WTC11 (cell line): ENCODE measurements at regions not wholly inside any gene's neighbourhood (a gene's known extent, or its start where the extent isn't known, plus 50 kb on each side); places are given as distances from the start of the nearest gene placed in this dataset.

Experiments
- ATAC-seq: fragments of 200-7000 bp; cut with Tn5 transposase; 2 replicates; pipeline ENCODE4 v1.10.0; 2021; ENCODE audit warnings: mild to moderate bottlenecking, moderate library complexity
- CTCF ChIA-PET: fragments of 300-600 bp; sonication (Branson Sonifier 250); formaldehyde crosslinking; loops from one replicate; lab custom pipeline; 2021; ENCODE audit warnings: antibody characterized with exemption; lab: Charles Lee
- POLR2A ChIA-PET: fragments of 350-600 bp; sonication (Branson Sonifier 250); formaldehyde crosslinking; loops from one replicate; lab custom pipeline; 2021; ENCODE audit warnings: antibody characterized with exemption; lab: Charles Lee
- DNase-seq: peaks from one replicate; pipeline ENCODE4 v3.0.0; 2021; ENCODE audit warnings: low spot score
- H3K27ac Mint-ChIP-seq: 2 replicates; pipeline ENCODE4 v1.8.0; 2021; ENCODE audit warnings: mixed read lengths
- H3K27me3 Mint-ChIP-seq: 2 replicates; pipeline ENCODE4 v1.8.0; 2021; ENCODE audit warnings: low read depth, mild to moderate bottlenecking, moderate library complexity, mixed read lengths
- H3K36me3 Mint-ChIP-seq: 2 replicates; pipeline ENCODE4 v1.8.0; 2021; ENCODE audit warnings: mixed read lengths
- H3K4me1 Mint-ChIP-seq: 2 replicates; pipeline ENCODE4 v1.8.0; 2022; ENCODE audit warnings: mixed read lengths
- H3K4me3 Mint-ChIP-seq: 2 replicates; pipeline ENCODE4 v1.8.0; 2021; ENCODE audit warnings: mild to moderate bottlenecking, moderate library complexity, mixed read lengths
- H3K9me3 Mint-ChIP-seq: 2 replicates; pipeline ENCODE4 v1.8.0; 2021; ENCODE audit warnings: mixed read lengths
- ATF1 ChIP-seq: sonication (generic); formaldehyde crosslinking; IDR thresholded peaks from 2 replicates; pipeline ENCODE4 v1.8.1; 2023; ENCODE audit warnings: mild to moderate bottlenecking, moderate library complexity, missing genetic modification reagents
- CTCF ChIP-seq: fragments of 200-600 bp; IDR thresholded peaks from 2 replicates; pipeline ENCODE4 v1.8.0; 2022; ENCODE audit warnings: antibody characterized with exemption
- ESRRA ChIP-seq: sonication (generic); formaldehyde crosslinking; IDR thresholded peaks from 2 replicates; pipeline ENCODE4 v1.8.1; 2022; ENCODE audit warnings: mild to moderate bottlenecking, missing genetic modification reagents, borderline replicate concordance
- FOXJ3 ChIP-seq: sonication (generic); formaldehyde crosslinking; IDR thresholded peaks from 2 replicates; pipeline ENCODE4 v1.9.0; 2021; ENCODE audit warnings: missing genetic modification reagents, mild to moderate bottlenecking, borderline replicate concordance
- FOXP1 ChIP-seq: sonication (generic); formaldehyde crosslinking; IDR thresholded peaks from 2 replicates; pipeline ENCODE4 v1.8.0; 2022; ENCODE audit warnings: missing genetic modification reagents, mild to moderate bottlenecking, moderate library complexity, borderline replicate concordance
- HMGA2 ChIP-seq: fragments of 250-450 bp; sonication (Bioruptor Pico); IDR thresholded peaks from 2 replicates; pipeline ENCODE4 v1.4.0; 2021; ENCODE audit warnings: mild to moderate bottlenecking, moderate library complexity
- KAT7 ChIP-seq: sonication (generic); formaldehyde crosslinking; IDR thresholded peaks from 2 replicates; pipeline ENCODE4 v1.8.1; 2023; ENCODE audit warnings: missing genetic modification reagents, mild to moderate bottlenecking, borderline replicate concordance
- MLX ChIP-seq: sonication (generic); formaldehyde crosslinking; IDR thresholded peaks from 2 replicates; pipeline ENCODE4 v1.8.1; 2023; ENCODE audit warnings: mild to moderate bottlenecking, missing genetic modification reagents, moderate library complexity
- NFATC4 ChIP-seq: fragments of 250-450 bp; sonication (Bioruptor Pico); IDR thresholded peaks from 2 replicates; pipeline ENCODE4 v1.9.0; 2021; ENCODE audit warnings: mild to moderate bottlenecking
- SOX15 ChIP-seq: fragments of 250-450 bp; sonication (Bioruptor Pico); IDR thresholded peaks from 2 replicates; pipeline ENCODE4 v1.9.0; 2021; ENCODE audit warnings: mild to moderate bottlenecking
- TCF7 ChIP-seq: sonication (generic); formaldehyde crosslinking; IDR thresholded peaks from 2 replicates; pipeline ENCODE4 v1.8.0; 2022; ENCODE audit warnings: mild to moderate bottlenecking, low read depth, missing genetic modification reagents, moderate library complexity
- TEAD4 ChIP-seq: sonication (generic); formaldehyde crosslinking; IDR thresholded peaks from 2 replicates; pipeline ENCODE4 v1.8.0; 2022; ENCODE audit warnings: mild to moderate bottlenecking, missing genetic modification reagents
- TP53 ChIP-seq: sonication (generic); formaldehyde crosslinking; IDR thresholded peaks from 2 replicates; pipeline ENCODE4 v1.8.1; 2023; ENCODE audit warnings: mild to moderate bottlenecking, missing genetic modification reagents
- ZBTB21 ChIP-seq: sonication (generic); formaldehyde crosslinking; IDR thresholded peaks from 2 replicates; pipeline ENCODE4 v1.8.1; 2023; ENCODE audit warnings: mild to moderate bottlenecking, missing genetic modification reagents, borderline replicate concordance
- ZMAT4 ChIP-seq: fragments of 250-450 bp; sonication (Bioruptor Pico); IDR thresholded peaks from 2 replicates; pipeline ENCODE4 v1.9.0; 2021; ENCODE audit warnings: mild to moderate bottlenecking
- ZNF532 ChIP-seq: fragments of 250-450 bp; sonication (Bioruptor Pico); IDR thresholded peaks from 2 replicates; pipeline ENCODE4 v1.9.0; 2021; ENCODE audit warnings: mild to moderate bottlenecking, borderline replicate concordance

GRCh38 chr12:88411689-88412088 lies 168.6 kb downstream of the KITLG start (continued):
- TF ChIP-seq ZNF532 (CRISPR knock-in tag) = no peak

- no peak for DNase-seq
- no peaks in the 10 kb centered on the region for H3K9me3 Mint-ChIP-seq
- CTCF ChIA-PET = no interaction called here
- H3K27ac Mint-ChIP-seq = 0 out of 2 replicates have a peak overlapping the region, but pooled peaks have one; percentile 9
- no peaks in the 10 kb centered on the region for H3K36me3 Mint-ChIP-seq
- POLR2A ChIA-PET = interaction anchor here (0.6 kb wide), 2 partner anchors 52 to 166 kb away, joined by 3 to 4 read pairs; partner anchors contain the start of gene KITLG
- no peak overlapping the region for H3K4me3 Mint-ChIP-seq
- no peaks in the 10 kb centered on the region for H3K27me3 Mint-ChIP-seq
- TF ChIP-seq FOXJ3 (CRISPR knock-in tag) (no peak), ZBTB21 (CRISPR knock-in tag) (no peak), MLX (CRISPR knock-in tag) (no peak), NFATC4 (CRISPR knock-in tag) (no peak), CTCF (no peak), FOXP1 (no peak), HMGA2 (CRISPR knock-in tag) (no peak), ZMAT4 (CRISPR knock-in tag) (no peak), KAT7 (CRISPR knock-in tag) (no peak)
- no peak for ATAC-seq
- peaks cover 16% of the 10 kb centered on the region for H3K4me1 Mint-ChIP-seq
Observed at GRCh38 chr12:88413646-88414045, 166.6 kb downstream of the KITLG start.

GRCh38 chr12:88416155-88416554 lies 164.1 kb downstream of the KITLG start:
- Mint-ChIP-seq H3K36me3 (no peaks in the 10 kb centered on the region), H3K4me3 (no peak overlapping the region), H3K9me3 (no peaks in the 10 kb centered on the region), H3K27me3 (no peaks in the 10 kb centered on the region), H3K27ac (no peak overlapping the region), H3K4me1 (peaks cover 4% of the 10 kb centered on the region; the same call in 1 of the 2 replicates)
- CTCF ChIA-PET = interaction anchor here (0.6 kb wide), 1 partner anchor 23 kb away, joined by 3 read pairs; no protein-coding TSS in a partner anchor
- TF ChIP-seq TEAD4 (CRISPR knock-in tag) (no peak), ESRRA (CRISPR knock-in tag) (no peak), ATF1 (CRISPR knock-in tag) (no peak), CTCF (no peak), SOX15 (CRISPR knock-in tag) (no peak), TP53 (no peak), TCF7 (CRISPR knock-in tag) (no peak)
- no peak for DNase-seq
- POLR2A ChIA-PET = interaction anchor here (0.5 kb wide), 1 partner anchor 504 kb away, joined by 4 read pairs; no protein-coding TSS in a partner anchor
- ATAC-seq = no peak
